Fibroblast of lung (primary cell): ENCODE measurements at regions not wholly inside any gene's neighbourhood (a gene's known extent, or its start where the extent isn't known, plus 50 kb on each side); places are given as distances from the start of the nearest gene placed in this dataset.

Experiments used
- DNase-seq, 2 donors: peaks; one replicate each; pipeline versions ENCODE4 v3.0.0 to v3.0.0-alpha.2; 2010; ENCODE audit warnings: low read depth in 2 of 2
- H2AFZ ChIP-seq: 2 replicates; pipeline ENCODE4 v1.5.1; 2012; ENCODE audit warnings: low read length, control low read depth, inconsistent platforms
- H3K27ac ChIP-seq: 2 replicates; pipeline ENCODE4 v1.5.1; 2011; ENCODE audit warnings: low read length, control low read depth; ENCODE audit not compliant: insufficient read depth
- H3K27me3 ChIP-seq: 2 replicates; pipeline ENCODE4 v1.5.1; 2011; ENCODE audit warnings: mild to moderate bottlenecking, low read length; ENCODE audit not compliant: control insufficient read depth, insufficient read depth
- H3K36me3 ChIP-seq: 2 replicates; pipeline ENCODE4 v1.5.1; 2011; ENCODE audit warnings: low read length; ENCODE audit not compliant: control insufficient read depth, insufficient read depth
- H3K4me1 ChIP-seq: 2 replicates; pipeline ENCODE4 v1.5.1; 2011; ENCODE audit warnings: low read length; ENCODE audit not compliant: control insufficient read depth, insufficient read depth; ENCODE audit errors: extremely low read depth
- H3K4me2 ChIP-seq: 2 replicates; pipeline ENCODE4 v1.5.1; 2011; ENCODE audit warnings: low read length, control low read depth; ENCODE audit not compliant: insufficient read depth; ENCODE audit errors: extremely low read depth
- H3K4me3 ChIP-seq, 4 experiments: fragments of 200-600 bp in 1 of 4; sonication (generic) in 1 of 4; replicated peaks in 1 of 4; 2 replicates each; pipeline ENCODE4 v1.5.1; 2011 to 2016; ENCODE audit warnings: low read length in 4 of 4, low read depth in 3 of 4, mild to moderate bottlenecking in 3 of 4, control low read depth in 2 of 4, inconsistent platforms in 1 of 4, mixed read lengths in 1 of 4; ENCODE audit not compliant: insufficient read depth in 1 of 4; ENCODE audit errors: control extremely low read depth in 1 of 4
- H3K79me2 ChIP-seq: 2 replicates; pipeline ENCODE4 v1.5.1; 2012; ENCODE audit warnings: mild to moderate bottlenecking, low read length, inconsistent platforms; ENCODE audit not compliant: control insufficient read depth, insufficient read depth
- H3K9ac ChIP-seq: 2 replicates; pipeline ENCODE4 v1.5.1; 2011; ENCODE audit warnings: mild to moderate bottlenecking, low read length, control low read depth; ENCODE audit not compliant: insufficient read depth
- H3K9me3 ChIP-seq: 2 replicates; pipeline ENCODE4 v1.5.1; 2012; ENCODE audit warnings: low read depth, low read length; ENCODE audit not compliant: control insufficient read depth, insufficient read depth
- H4K20me1 ChIP-seq: 2 replicates; pipeline ENCODE4 v1.5.1; 2011; ENCODE audit warnings: low read length; ENCODE audit not compliant: control insufficient read depth, insufficient read depth; ENCODE audit errors: extremely low read depth
- CTCF ChIP-seq, 2 donors: IDR thresholded peaks in 1 of 2; conservative IDR thresholded peaks in 1 of 2; 1 replicate in 1 of 2; 2 replicates in 1 of 2; pipeline ENCODE4 v1.5.1; 2011 to 2012; ENCODE audit warnings: low read length in 2 of 2, control low read depth in 1 of 2, inconsistent platforms in 1 of 2, low read depth in 1 of 2, mild to moderate bottlenecking in 1 of 2
- EZH2 ChIP-seq: IDR thresholded peaks from 2 replicates; pipeline ENCODE4 v1.5.1; 2012; ENCODE audit warnings: low read length, control low read depth, mild to moderate bottlenecking; ENCODE audit errors: missing control alignments

GRCh38 chr5:179486596-179487051 lies 63.7 kb upstream of the RUFY1 start:
- DNase-seq = peak; percentile 2 to 60
- no peak overlapping the region for H3K4me2 ChIP-seq
- no peaks in the 10 kb centered on the region for H3K9me3 ChIP-seq
- no peaks in the 10 kb centered on the region for H3K4me1 ChIP-seq
- no peak overlapping the region for H3K4me3 ChIP-seq
- no peak overlapping the region for H2AFZ ChIP-seq
- H4K20me1 ChIP-seq = no peaks in the 10 kb centered on the region
- H3K36me3 ChIP-seq = no peaks in the 10 kb centered on the region
- no peak for TF ChIP-seq EZH2
- no peak for TF ChIP-seq CTCF (conservative IDR thresholded peaks at IDR 0.05 in 1 of 2, IDR thresholded peaks at IDR 0.05 in 1 of 2; ENCODE audit: low read depth in 1 of 2, low read length in 2 of 2)
- no peak overlapping the region for H3K9ac ChIP-seq
- no peaks in the 10 kb centered on the region for H3K79me2 ChIP-seq
- no peaks in the 10 kb centered on the region for H3K27me3 ChIP-seq
- no peak overlapping the region for H3K27ac ChIP-seq

GRCh38 chr5:179485845-179486575 lies 64.3 kb upstream of the RUFY1 start:
- Histone ChIP-seq H3K27me3 (no peaks in the 10 kb centered on the region), H3K4me1 (no peaks in the 10 kb centered on the region), H3K4me2 (no peak overlapping the region), H3K9ac (no peak overlapping the region), H3K36me3 (no peaks in the 10 kb centered on the region), H2AFZ (no peak overlapping the region), H4K20me1 (no peaks in the 10 kb centered on the region), H3K27ac (no peak overlapping the region), H3K4me3 (no peak overlapping the region), H3K9me3 (no peaks in the 10 kb centered on the region), H3K79me2 (no peaks in the 10 kb centered on the region)
- DNase-seq = peak in 1 of 2 donors; percentile 30
- TF ChIP-seq EZH2 (no peak), CTCF (conservative IDR thresholded peaks at IDR 0.05 in 1 of 2, IDR thresholded peaks at IDR 0.05 in 1 of 2; ENCODE audit: low read depth in 1 of 2, low read length in 2 of 2) (no peak)

- H3K27ac ChIP-seq = no peak overlapping the region
- no peak overlapping the region for H3K9ac ChIP-seq
- no peaks in the 10 kb centered on the region for H3K79me2 ChIP-seq
- no peak overlapping the region for H3K4me2 ChIP-seq
- no peaks in the 10 kb centered on the region for H4K20me1 ChIP-seq
- H2AFZ ChIP-seq = no peak overlapping the region
- H3K4me3 ChIP-seq = no peak overlapping the region
- DNase-seq = no peak
- no peaks in the 10 kb centered on the region for H3K9me3 ChIP-seq
- no peaks in the 10 kb centered on the region for H3K4me1 ChIP-seq
- H3K36me3 ChIP-seq = no peaks in the 10 kb centered on the region
- TF ChIP-seq EZH2 (no peak), CTCF (conservative IDR thresholded peaks at IDR 0.05 in 1 of 2, IDR thresholded peaks at IDR 0.05 in 1 of 2; ENCODE audit: low read depth in 1 of 2, low read length in 2 of 2) (no peak)
- H3K27me3 ChIP-seq = no peaks in the 10 kb centered on the region
Observed at GRCh38 chr5:179484761-179485160, 65.6 kb upstream of the RUFY1 start.
